Left ventricle myocardium superior (tissue), 1 donor: ENCODE measurements at regions not wholly inside any gene's neighbourhood (a gene's known extent, or its start where the extent isn't known, plus 50 kb on each side); places are given as distances from the start of the nearest gene placed in this dataset.
"Not testable (repeated sequence)": the region's sequence is repeated elsewhere in the genome, so short reads cannot be mapped to it uniquely, and the experiment has no call there.

ENCODE experiments used
- ATAC-seq: fragments of 200-7000 bp; cut with Tn5 transposase; one replicate; pipeline ENCODE4 v1.9.1; 2020; ENCODE audit warnings: mild to moderate bottlenecking, moderate library complexity
- DNase-seq: peaks from one replicate; pipeline ENCODE4 v3.0.0-alpha.2; 2020
- intact Hi-C: fragments of 100-400 bp; cut with micrococcal nuclease; formaldehyde crosslinking; loops from one replicate; pipeline ENCODE4 v1.11.0; 2022
- donor health status: DM: no; HTN: yes; CAD: no; lungs with severe emphysema.

- intact Hi-C loops, result no loop called here
- ATAC-seq, result no peak
Observed at GRCh38 chr15:60128710-60129109, 124.6 kb downstream of the FOXB1 start.

DNA sequence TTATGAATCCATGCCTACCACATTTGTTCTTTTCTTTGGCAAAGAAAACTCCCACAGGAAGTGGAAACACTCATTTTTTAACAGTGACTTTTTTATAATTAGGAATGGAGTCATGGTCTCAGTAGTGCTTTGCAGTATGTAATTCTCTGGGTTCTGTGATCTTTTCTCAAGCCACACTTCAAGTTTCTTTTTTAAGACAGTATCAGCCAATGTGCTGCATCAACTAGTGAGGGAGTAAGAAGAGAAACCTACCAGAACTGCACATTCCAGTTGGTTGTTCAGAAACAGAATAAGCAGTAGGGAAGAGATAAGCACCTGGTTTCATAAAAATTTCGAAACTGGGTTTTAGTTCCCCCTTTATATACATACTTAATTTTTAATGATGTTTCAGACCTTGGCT, 126.3 kb downstream of the FOXB1 start:
- DNase-seq (no peak), ATAC-seq (no peak)
- intact Hi-C loops, result no loop called here

More at GRCh38 chr15:60128710-60129109, 124.6 kb downstream of the FOXB1 start:
- no peak for DNase-seq

DNA sequence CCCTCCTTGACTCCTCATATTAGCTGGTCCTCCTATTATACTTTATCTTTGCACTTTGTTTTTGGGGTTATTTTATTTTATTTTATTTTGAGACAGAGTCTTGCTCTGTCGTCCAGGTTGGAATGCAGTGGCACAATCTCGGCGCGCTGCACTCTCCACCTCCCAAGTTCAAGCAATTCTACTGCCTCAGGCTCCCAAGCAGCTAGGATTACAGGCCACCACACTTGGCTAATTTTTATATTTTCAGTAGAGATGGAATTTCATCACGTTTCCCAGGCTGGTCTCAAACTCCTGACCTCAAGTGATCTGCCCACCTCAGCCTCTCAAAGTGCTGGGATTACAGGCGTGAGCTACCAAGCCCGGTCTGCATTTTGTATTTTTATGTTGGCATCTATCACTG, 126.7 kb downstream of the FOXB1 start:
- ATAC-seq (no peak), DNase-seq (no peak)
- intact Hi-C loops, result no loop called here

- DNase-seq (no peak), ATAC-seq (no peak)
- intact Hi-C loops, result no loop called here
Observed at GRCh38 chr15:60134609-60135008, 130.5 kb downstream of the FOXB1 start.

GRCh38 chr15:60135961-60136360, 131.8 kb downstream of the FOXB1 start:
- intact Hi-C loops, result no loop called here
- no peak for ATAC-seq
- DNase-seq, result no peak

DNA sequence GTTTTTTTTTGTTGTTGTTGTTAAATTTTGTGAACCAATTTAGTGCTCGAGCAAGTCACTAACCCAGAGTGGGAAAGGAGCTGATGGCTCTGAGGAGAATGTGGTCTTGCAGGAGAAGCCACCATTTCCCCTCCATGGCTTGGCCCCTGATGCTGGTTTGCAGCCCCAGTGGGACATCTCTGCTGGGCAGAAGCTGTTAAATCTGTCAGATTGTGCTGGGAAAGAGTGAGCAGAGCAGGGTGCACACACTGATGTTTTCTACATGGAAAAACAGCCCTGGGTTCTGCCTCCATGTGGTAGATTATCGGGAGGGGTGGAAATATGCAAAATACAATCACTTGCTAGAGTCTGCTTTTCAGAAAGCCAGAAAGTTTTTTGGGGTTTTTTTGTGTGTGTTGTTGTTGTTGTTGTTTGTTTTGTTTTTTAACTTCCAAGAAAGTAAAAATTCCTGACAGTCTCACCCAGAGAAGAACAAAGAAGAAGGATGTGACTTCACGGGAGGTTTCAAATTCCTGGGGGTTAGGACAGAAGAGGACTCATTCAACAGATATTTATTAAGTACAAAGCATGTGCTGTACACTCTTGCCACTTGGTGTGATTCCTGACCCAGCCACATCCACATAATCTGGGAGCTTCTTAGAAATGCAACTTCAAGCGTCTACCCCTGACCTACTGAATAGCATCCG, 133.7 kb downstream of the FOXB1 start:
- ATAC-seq (no peak), DNase-seq (no peak)
- intact Hi-C loops, result no loop called here

DNA sequence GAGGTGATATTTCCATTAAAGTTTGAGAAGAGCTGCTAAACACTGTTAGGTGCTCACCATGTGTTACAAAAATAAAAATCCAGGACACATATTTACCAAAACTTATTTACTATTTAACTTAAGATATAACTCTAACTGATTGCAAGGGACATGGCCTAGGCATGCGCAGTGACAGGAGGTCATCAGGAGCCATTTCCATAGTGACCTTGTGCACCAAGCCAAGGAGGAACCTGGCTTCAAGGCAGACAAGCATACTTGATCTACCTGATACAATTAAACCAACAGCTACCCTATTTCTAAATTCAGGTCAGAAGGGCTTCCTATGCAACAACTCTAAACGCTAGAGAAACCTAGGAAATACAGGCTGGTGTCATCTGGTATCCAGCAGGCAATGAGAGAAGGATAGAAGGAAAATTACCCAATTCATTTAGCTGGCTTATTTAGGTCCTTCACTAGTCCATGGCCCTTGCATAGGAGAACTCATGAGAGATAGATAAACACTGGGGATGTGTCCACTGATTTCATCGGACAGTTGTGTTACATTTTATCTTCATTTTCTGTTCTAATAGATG, 134.4 kb downstream of the FOXB1 start:
- intact Hi-C loops, result no loop called here
- no peak for ATAC-seq
- no peak for DNase-seq

GRCh38 chr15:60152386-60152785, 148.3 kb downstream of the FOXB1 start:
- no peak for ATAC-seq
- DNase-seq, result no peak
- intact Hi-C loops, result no loop called here

DNA sequence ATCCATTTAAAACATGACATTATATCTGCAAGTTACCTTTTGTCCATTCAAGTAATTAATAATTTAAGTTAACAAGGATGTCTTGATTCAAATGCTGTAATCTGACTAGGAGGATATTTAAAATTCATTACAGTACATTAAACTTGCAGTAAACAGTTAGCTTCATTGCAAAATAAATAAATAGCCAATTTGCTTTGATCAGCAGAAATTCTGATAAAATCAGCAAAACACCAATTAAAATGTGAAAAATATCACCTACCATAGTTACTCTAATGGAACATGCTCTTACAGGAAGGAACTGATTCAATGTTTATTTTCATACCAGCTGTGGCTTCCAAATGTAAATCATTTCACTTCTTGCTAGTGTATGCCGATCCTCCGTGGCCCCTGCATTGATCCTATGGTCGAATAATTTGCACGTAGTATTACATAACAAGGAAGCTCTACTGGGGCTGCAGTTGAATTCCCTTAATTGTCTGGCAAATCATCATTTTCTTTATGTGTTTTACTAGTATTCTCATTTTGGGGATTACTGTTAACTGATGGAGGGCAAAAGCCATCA, 150.7 kb downstream of the FOXB1 start:
- intact Hi-C loops, result no loop called here
- ATAC-seq, result no peak
- no peak for DNase-seq

DNA sequence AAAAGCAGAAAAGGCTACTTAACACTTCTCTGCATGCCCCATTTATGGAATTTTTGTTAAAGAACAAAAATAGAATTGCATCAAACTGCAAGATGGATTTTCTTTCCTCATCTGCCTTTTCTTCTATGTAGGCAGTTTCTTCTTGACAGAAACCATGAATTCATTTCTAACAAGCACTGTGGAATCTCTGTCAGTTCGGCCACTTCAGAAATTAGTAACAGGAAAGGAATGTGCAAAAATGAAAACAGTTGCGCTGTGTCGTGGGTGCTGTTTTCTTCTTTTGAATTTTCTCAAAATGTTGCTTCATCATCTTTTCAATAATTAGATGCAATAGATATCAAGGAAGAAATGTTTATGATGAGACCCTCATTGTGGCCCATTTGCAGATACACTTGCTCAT, 151.6 kb downstream of the FOXB1 start:
- DNase-seq (no peak), ATAC-seq (no peak)
- intact Hi-C loops, result no loop called here

- no peak for DNase-seq
- intact Hi-C loops, result no loop called here
- no peak for ATAC-seq
Observed at GRCh38 chr15:60160909-60161308, 156.8 kb downstream of the FOXB1 start.

- intact Hi-C loops, result no loop called here
- no peak for ATAC-seq
- no peak for DNase-seq
Observed at GRCh38 chr15:60161704-60162103, 157.6 kb downstream of the FOXB1 start.

GRCh38 chr15:60162251-60162967, 158.3 kb downstream of the FOXB1 start:
- intact Hi-C loops, result no loop called here
- ATAC-seq, result no peak
- DNase-seq, result no peak

DNA sequence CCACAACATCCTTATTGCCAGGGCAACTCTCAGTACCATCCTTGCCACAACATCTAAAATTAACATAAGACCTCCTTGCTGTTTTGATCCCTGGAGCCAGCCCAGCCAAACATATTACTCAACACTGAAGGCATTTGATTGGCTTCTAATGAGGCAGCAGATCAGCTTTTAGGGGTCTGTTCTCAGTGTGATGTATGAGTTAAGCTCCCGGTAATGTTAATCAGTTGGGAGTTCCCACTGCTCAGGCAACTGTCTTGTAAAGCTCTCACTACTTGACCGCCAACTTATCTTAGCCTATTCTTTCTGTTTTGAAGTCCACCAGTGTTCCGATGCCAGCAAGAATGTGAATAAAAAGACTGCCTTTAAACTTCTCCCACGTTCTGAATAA, 158.9 kb downstream of the FOXB1 start:
- intact Hi-C loops, result no loop called here
- ATAC-seq (no peak), DNase-seq (no peak)

DNA sequence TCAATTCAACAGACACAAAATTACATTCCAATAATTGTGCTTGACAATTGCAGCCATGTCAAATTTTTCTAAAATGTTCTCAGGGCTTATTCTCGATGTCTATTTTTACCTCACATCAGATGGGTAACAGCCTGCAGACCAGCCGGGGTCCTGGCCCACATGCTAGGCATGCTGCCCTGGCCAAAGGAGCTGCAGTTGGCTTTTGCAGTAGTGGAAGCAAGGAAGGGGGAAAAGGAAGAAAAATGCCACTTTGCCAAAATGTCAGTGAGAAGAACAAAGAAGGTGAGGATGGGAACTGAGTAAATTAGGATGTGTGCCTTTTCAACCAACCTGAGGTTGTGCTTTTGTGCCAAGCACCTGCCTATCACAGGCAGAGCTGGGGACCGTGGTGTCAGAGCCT, 161.0 kb downstream of the FOXB1 start:
- DNase-seq, result no peak
- intact Hi-C loops, result no loop called here
- ATAC-seq, result no peak

DNA sequence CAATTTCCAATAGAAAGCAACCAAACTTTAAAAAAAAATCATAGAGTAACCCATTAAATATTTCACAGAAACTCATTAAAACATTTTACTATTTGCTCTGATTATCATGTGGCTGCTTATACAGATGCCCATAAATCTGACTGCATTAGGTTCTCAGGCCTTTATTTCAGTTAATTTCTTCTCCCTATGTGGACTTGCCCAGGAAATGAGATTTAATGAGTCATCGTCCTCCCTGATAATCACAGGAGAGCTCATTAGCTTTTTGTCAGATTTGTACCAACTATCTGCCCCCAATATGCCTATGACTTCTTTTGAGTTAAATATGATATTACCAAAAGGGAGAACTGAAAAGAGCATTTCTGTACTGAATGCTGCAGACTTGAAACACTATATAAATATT, 168.0 kb downstream of the FOXB1 start:
- intact Hi-C loops, result no loop called here
- no peak for ATAC-seq
- no peak for DNase-seq

GRCh38 chr15:60179786-60180391, 175.8 kb downstream of the FOXB1 start:
- intact Hi-C loops, result no loop called here
- DNase-seq (no peak), ATAC-seq (no peak)

- ATAC-seq, DNase-seq, intact Hi-C loops: not testable (repeated sequence)
Observed at GRCh38 chr15:60181957-60182356, 177.8 kb downstream of the FOXB1 start.

- no peak for DNase-seq
- ATAC-seq, result no peak
- intact Hi-C loops, result no loop called here
Observed at GRCh38 chr15:60183366-60183765, 179.3 kb downstream of the FOXB1 start.

DNA sequence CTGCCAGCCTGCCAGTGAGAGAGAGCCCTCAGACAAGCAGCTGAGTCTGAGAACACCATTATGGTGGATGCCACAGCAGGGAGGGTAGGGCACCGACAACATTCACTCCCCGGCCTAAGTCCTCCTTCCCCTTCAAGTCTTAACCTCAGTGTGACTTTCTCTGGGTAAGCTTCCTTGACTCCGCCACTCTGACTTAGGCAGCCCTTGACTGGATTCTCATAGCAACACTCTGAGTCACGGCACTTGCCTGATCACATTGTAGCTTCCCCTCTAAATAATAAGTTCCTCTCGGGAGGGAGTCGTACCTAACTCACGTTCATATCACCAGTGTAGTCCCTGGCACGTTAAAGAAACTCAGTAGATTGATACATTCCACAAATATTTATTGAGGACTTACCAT, 180.5 kb downstream of the FOXB1 start:
- ATAC-seq (no peak), DNase-seq (no peak)
- intact Hi-C loops, result no loop called here
